ENCODE measurements at regions not wholly inside any gene's neighbourhood (a gene's known extent, or its start where the extent isn't known, plus 50 kb on each side); places are given as distances from the start of the nearest gene placed in this dataset.

DNA sequence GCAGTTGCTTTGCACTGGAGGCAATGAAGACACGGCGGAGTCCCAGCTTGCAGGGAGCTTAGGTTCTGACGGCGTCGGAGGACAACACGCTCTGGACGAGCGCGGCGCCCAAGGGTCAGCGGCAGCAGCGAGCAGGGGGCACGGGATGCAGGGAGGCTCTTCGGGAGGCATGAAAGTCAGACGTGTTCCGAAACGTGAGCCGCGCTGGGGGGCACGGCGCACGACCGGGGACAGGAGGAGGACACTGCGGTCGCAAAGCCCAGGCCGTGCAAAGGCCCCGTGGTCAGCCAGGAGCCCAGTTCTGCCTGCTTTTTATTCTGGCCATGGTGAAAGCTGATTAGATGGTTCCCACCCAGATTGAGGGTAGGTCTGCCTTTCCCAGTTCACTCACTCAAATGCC is 294.6 kb downstream of the SNAPC1 start:
- intact Hi-C loops (cut with micrococcal nuclease; ENCODE audit: unreplicated experiment), result no loop called here
- Histone ChIP-seq H3K4me3 (ENCODE audit: low read depth, low read length) (no peak overlapping the region), H3K9me3 (no peaks in the 10 kb centered on the region), H3K27me3 (replicated peaks; ENCODE audit: control insufficient read depth, insufficient read depth, low read length) (no peaks in the 10 kb centered on the region), H3K36me3 (ENCODE audit: control insufficient read depth, insufficient read depth, low read length) (no peaks in the 10 kb centered on the region), H3K4me1 (no peaks in the 10 kb centered on the region)
- TF ChIP-seq, protein P1, sequence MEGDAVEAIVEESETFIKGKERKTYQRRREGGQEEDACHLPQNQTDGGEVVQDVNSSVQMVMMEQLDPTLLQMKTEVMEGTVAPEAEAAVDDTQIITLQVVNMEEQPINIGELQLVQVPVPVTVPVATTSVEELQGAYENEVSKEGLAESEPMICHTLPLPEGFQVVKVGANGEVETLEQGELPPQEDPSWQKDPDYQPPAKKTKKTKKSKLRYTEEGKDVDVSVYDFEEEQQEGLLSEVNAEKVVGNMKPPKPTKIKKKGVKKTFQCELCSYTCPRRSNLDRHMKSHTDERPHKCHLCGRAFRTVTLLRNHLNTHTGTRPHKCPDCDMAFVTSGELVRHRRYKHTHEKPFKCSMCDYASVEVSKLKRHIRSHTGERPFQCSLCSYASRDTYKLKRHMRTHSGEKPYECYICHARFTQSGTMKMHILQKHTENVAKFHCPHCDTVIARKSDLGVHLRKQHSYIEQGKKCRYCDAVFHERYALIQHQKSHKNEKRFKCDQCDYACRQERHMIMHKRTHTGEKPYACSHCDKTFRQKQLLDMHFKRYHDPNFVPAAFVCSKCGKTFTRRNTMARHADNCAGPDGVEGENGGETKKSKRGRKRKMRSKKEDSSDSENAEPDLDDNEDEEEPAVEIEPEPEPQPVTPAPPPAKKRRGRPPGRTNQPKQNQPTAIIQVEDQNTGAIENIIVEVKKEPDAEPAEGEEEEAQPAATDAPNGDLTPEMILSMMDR (IDR thresholded peaks at IDR 0.05; ENCODE audit: insufficient read depth in 1 of 2, low read depth in 1 of 2, low read length in 1 of 2, severe bottlenecking in 1 of 2, unreplicated experiment in 1 of 2), result no peak
- Mint-ChIP-seq H3K36me3 (ENCODE audit: insufficient read depth, unreplicated experiment) (no peaks in the 10 kb centered on the region), H3K27ac (ENCODE audit: unreplicated experiment) (no peak overlapping the region), H3K9me3 (ENCODE audit: unreplicated experiment) (no peaks in the 10 kb centered on the region), H3K27me3 (ENCODE audit: insufficient read depth, unreplicated experiment) (peaks cover 3% of the 10 kb centered on the region), H3K4me3 (ENCODE audit: unreplicated experiment) (no peak overlapping the region), H3K4me1 (ENCODE audit: low read depth, unreplicated experiment) (no peaks in the 10 kb centered on the region)
- no TSS peak for BruUV-seq (replicated peaks)
- ChIA-PET POLR2A (no interaction called here), CTCF (no interaction called here)
- no peak for DNase-seq

DNA sequence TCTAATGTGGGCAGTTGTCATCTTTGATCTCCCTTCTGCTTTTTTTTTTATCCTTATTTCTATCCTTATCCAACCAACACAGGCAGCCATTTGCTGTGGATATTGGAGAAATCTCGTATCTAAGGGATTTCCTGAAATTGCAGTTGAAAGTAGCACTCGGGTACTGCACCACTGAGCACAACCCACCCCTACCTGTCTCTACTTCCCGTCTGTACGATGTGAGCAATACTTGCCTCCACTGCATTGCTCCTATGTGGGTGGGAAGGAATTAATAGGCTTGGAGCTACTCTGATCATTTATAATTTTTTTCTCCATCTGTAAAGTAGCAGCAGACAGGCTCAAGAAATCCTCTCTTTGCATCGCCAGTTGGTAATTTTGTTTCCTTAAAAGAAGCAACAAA is 300.4 kb downstream of the SNAPC1 start:
- Histone ChIP-seq H3K27me3 (replicated peaks; ENCODE audit: control insufficient read depth, insufficient read depth, low read length) (no peaks in the 10 kb centered on the region; the same call in 1 of the 2 replicates), H3K4me3 (ENCODE audit: low read depth, low read length) (no peak overlapping the region), H3K36me3 (ENCODE audit: control insufficient read depth, insufficient read depth, low read length) (no peaks in the 10 kb centered on the region), H3K4me1 (no peaks in the 10 kb centered on the region), H3K9me3 (no peaks in the 10 kb centered on the region)
- ChIA-PET CTCF (no interaction called here), POLR2A (no interaction called here)
- Mint-ChIP-seq H3K36me3 (ENCODE audit: insufficient read depth, unreplicated experiment) (no peaks in the 10 kb centered on the region), H3K27me3 (ENCODE audit: insufficient read depth, unreplicated experiment) (peaks cover 3% of the 10 kb centered on the region), H3K9me3 (ENCODE audit: unreplicated experiment) (no peaks in the 10 kb centered on the region), H3K4me3 (ENCODE audit: unreplicated experiment) (no peak overlapping the region), H3K27ac (ENCODE audit: unreplicated experiment) (no peak overlapping the region), H3K4me1 (ENCODE audit: low read depth, unreplicated experiment) (no peaks in the 10 kb centered on the region)
- no peak for DNase-seq
- no TSS peak for BruUV-seq (replicated peaks)
- TF ChIP-seq, protein P1 (IDR thresholded peaks at IDR 0.05; ENCODE audit: insufficient read depth in 1 of 2, low read depth in 1 of 2, low read length in 1 of 2, severe bottlenecking in 1 of 2, unreplicated experiment in 1 of 2), result no peak
- intact Hi-C loops (cut with micrococcal nuclease; ENCODE audit: unreplicated experiment), result no loop called here

GRCh38 chr14:62064751-62065323 is 302.6 kb downstream of the SNAPC1 start:
- no TSS peak for BruUV-seq (replicated peaks)
- Histone ChIP-seq H3K9me3 (no peaks in the 10 kb centered on the region), H3K4me1 (no peaks in the 10 kb centered on the region), H3K36me3 (ENCODE audit: control insufficient read depth, insufficient read depth, low read length) (no peaks in the 10 kb centered on the region), H3K27me3 (replicated peaks; ENCODE audit: control insufficient read depth, insufficient read depth, low read length) (no peaks in the 10 kb centered on the region; the same call in 1 of the 2 replicates), H3K4me3 (ENCODE audit: low read depth, low read length) (no peak overlapping the region)
- Mint-ChIP-seq H3K4me1 (ENCODE audit: low read depth, unreplicated experiment) (no peaks in the 10 kb centered on the region), H3K27me3 (ENCODE audit: insufficient read depth, unreplicated experiment) (peaks cover 3% of the 10 kb centered on the region), H3K4me3 (ENCODE audit: unreplicated experiment) (no peak overlapping the region), H3K36me3 (ENCODE audit: insufficient read depth, unreplicated experiment) (no peaks in the 10 kb centered on the region), H3K27ac (ENCODE audit: unreplicated experiment) (no peak overlapping the region), H3K9me3 (ENCODE audit: unreplicated experiment) (no peaks in the 10 kb centered on the region)
- TF ChIP-seq, protein P1 (IDR thresholded peaks at IDR 0.05; ENCODE audit: insufficient read depth in 1 of 2, low read depth in 1 of 2, low read length in 1 of 2, severe bottlenecking in 1 of 2, unreplicated experiment in 1 of 2), result no peak
- intact Hi-C loops (cut with micrococcal nuclease; ENCODE audit: unreplicated experiment), result no loop called here
- DNase-seq, result no peak
- ChIA-PET POLR2A (no interaction called here), CTCF (no interaction called here)
